GM12872 (cell line): ENCODE measurements at regions not wholly inside any gene's neighbourhood (a gene's known extent, or its start where the extent isn't known, plus 50 kb on each side); places are given as distances from the start of the nearest gene placed in this dataset.

Experiments
- TF ChIP-seq, protein P1 (sequence below): IDR thresholded peaks from 3 replicates; pipeline ENCODE4 v1.5.1; 2011; ENCODE audit warnings: low read depth, mild to moderate bottlenecking, low read length, moderate library complexity; ENCODE audit not compliant: insufficient read depth

DNA sequence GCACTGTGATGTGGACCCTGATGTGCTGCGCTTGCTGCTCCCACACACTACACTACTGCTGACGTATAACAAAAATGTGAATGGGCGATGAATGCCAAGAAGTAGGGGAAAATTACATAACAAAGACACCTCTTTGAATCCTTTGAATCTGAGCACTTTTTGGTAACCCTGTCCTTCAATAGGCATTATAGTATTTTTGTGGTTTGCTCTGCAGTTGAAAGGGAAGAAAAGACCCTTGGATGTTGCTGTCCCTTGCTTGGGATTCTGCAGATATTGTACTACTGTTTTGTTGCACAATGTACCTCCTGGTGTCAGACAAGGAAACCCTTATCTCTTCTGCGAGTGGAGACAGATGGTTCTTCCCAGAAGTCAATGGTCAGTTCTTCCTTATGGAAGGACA lies 124.8 kb upstream of the UBE3A start:
- TF ChIP-seq, protein P1, sequence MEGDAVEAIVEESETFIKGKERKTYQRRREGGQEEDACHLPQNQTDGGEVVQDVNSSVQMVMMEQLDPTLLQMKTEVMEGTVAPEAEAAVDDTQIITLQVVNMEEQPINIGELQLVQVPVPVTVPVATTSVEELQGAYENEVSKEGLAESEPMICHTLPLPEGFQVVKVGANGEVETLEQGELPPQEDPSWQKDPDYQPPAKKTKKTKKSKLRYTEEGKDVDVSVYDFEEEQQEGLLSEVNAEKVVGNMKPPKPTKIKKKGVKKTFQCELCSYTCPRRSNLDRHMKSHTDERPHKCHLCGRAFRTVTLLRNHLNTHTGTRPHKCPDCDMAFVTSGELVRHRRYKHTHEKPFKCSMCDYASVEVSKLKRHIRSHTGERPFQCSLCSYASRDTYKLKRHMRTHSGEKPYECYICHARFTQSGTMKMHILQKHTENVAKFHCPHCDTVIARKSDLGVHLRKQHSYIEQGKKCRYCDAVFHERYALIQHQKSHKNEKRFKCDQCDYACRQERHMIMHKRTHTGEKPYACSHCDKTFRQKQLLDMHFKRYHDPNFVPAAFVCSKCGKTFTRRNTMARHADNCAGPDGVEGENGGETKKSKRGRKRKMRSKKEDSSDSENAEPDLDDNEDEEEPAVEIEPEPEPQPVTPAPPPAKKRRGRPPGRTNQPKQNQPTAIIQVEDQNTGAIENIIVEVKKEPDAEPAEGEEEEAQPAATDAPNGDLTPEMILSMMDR: no peak

DNA sequence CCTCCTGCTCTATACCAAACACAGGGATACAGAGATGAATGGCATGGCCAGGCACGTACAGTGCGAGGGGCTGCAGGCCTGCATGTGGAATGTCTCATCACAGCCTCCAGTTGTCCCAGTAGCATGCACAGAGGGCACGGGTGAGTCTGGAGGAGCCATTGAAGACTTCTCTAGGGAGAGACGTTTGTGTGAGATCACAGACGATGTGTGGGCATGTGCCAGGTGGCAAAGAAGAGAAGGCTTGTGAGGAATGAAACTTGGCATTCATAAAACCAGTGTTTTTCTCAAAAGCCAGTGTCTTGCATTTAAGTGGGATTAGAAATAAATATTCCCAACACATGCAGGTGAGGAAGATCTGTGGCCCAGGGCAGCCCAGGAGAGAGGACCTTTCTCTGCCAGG lies 119.1 kb upstream of the UBE3A start:
- TF ChIP-seq, protein P1: no peak

DNA sequence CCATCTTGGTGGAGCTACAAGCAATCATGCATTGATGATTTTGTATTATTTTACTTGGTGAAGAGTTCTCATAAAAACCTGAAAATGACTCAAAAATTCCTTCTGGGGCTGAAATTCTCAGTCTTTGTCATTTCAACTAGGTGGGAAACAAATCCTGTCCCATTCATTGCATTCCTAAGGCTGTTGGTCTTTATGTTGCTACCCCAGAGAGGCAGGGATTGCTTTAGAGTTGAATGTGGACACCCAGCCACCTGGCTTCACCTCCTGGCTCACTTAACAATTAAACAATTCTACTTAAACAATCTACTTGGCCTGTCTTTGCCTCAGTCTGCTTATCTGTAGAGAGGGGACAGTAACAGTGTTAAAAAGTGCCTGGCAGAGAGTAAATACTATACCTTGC lies 117.3 kb upstream of the UBE3A start:
- TF ChIP-seq, protein P1: no peak

DNA sequence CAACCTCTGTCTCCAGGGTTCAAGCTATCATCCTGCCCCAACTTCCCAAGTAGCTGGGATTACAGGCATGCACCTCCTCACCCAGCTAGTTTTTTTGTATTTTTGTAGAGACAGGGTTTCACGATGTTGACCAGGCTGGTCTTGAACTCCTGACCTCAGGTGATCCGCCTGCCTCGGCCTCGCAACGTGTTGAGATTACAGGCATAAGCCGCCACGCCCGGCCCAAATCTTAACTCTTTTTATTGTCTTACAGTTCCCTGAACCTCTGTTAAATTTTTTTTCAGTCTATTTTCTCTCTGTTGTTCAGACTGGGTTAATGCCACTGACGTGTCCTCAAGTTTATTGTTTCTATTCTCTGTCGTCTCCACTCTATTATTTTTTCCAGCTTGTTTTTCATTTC lies 115.8 kb upstream of the UBE3A start:
- TF ChIP-seq, protein P1: no peak

DNA sequence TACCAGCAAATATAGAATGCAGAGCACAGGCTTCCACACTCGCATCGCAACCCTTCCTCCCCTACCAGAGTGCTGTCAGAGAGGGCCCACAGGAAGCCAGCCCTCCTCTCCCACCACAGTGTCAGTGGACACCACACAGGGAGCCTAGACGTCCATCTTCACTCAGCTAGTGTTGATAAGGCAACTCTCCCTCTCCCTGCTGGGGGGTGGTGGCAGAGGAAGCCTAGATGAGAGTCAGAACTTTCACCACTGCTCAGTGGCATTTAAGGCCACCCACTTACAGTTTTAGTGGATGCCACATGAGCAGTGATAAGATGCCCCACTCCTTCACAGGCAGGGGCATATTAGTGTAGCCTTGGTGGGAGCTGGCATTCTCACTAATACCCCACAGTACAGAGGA lies 109.8 kb upstream of the UBE3A start:
- TF ChIP-seq, protein P1: no peak

DNA sequence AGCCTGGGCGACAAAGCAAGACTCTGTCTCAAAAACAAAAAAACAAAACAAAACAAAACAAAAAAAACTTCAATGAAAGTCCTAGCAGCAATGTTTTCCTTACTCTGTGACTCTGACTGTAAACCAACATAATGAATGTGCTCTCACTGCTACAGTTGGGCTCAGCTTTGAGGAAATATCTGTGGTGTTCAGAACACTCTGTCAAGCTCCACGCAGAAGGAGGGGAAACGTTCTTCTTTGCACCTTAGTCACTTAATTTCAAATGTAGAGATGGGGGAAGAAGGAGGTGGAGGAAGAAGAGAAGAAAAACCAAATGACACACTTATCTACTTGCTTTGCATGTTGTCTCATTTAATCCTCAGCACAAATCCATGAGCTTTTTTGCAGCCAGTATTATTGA lies 107.1 kb upstream of the UBE3A start:
- TF ChIP-seq, protein P1: no peak

DNA sequence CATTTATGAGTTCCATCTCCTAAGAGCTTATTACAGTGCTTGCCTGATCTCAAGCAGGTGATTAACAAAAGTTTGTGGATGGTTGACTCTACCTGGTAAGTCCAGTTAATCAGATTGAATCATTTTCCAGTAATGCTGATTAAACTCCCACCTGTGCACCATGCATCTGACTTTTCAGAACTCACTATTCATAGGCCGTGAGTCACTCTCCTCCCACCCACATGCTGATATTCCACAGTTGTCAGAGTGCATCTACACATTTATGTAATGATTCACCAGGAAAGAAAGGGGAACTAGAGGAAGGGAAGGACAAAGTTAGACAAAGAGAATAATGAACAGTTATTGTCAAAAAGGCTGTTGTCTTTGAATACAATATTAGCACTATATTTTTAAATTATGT lies 106.2 kb upstream of the UBE3A start:
- TF ChIP-seq, protein P1: no peak

DNA sequence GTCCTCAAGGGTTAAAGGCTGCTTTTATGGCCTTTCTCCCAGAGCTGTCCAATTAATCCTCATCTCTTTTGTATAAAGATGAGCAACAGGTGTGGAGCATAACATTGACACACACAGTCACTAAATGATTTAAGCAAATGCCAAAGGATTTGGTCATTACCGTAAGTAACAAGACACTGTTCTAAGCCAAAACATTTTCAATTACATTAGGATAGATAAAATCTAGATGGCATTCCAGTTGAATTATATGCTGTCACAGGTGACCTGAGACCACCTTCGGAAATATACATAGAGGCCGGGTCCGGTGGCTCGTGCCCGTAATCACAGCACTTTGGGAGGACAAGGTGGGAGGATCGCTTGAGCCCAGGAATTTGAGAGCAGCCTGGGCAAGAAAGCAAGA lies 105.3 kb upstream of the UBE3A start:
- TF ChIP-seq, protein P1: no peak
